Motor neuron (in vitro differentiated cells): ENCODE measurements at regions not wholly inside any gene's neighbourhood (a gene's known extent, or its start where the extent isn't known, plus 50 kb on each side); places are given as distances from the start of the nearest gene placed in this dataset.

Experiments
- ATAC-seq, 8 experiments: fragments of 200-7000 bp; cut with Tn5 transposase; replicated peaks in 6 of 8; 2 replicates each; pipeline ENCODE4 v1.8.0; 2021; ENCODE audit warnings: mild to moderate bottlenecking in 8 of 8, moderate library complexity in 8 of 8
- H3K27ac ChIP-seq, 2 donors: fragments of 250-450 bp; sonication (Bioruptor Pico); 2 replicates each; pipeline ENCODE4 v1.9.0; 2021; ENCODE audit warnings: antibody characterized with exemption in 2 of 2, mild to moderate bottlenecking in 2 of 2, moderate library complexity in 1 of 2
- H3K4me1 ChIP-seq, 2 donors: fragments of 250-450 bp; sonication (Bioruptor Pico); replicated peaks in 1 of 2; 2 replicates each; pipeline ENCODE4 v1.6.1; 2021; ENCODE audit warnings: antibody characterized with exemption in 2 of 2, mild to moderate bottlenecking in 2 of 2, moderate library complexity in 1 of 2
- H3K4me3 ChIP-seq, 5 donors: fragments of 250-450 bp; sonication (Bioruptor Pico); 2 replicates each; pipeline ENCODE4 v1.9.0; 2021; ENCODE audit warnings: antibody characterized with exemption in 5 of 5, mild to moderate bottlenecking in 5 of 5, moderate library complexity in 4 of 5
- WGBS, 10 experiments: fragments of 450-650 bp; shearing (Covaris generic); methylation state at CpG; one replicate each; pipeline ENCODE4 v1.0.0; 2022; 5-methylcytosine and 5-hydroxymethylcytosine counted together
- in situ Hi-C, 9 experiments: fragments of 400-800 bp; cut with MboI; loops; one replicate each; pipeline ENCODE4 v1.15.0; 2021; ENCODE audit warnings: low sequenced_read_pairs in 9 of 9, low pct_unique_long_range_greater_than_20kb in 2 of 9; ENCODE audit not compliant: unreplicated experiment in 9 of 9

- 80% methylated on average over 1 of the region's 2 CpGs; no CpG with 5 or more reads in 9 of the 10 experiments for WGBS, 10 experiments
- in situ Hi-C loops: no loop called here
- H3K4me3 ChIP-seq: no peak overlapping the region
- no peak overlapping the region for H3K27ac ChIP-seq
- H3K4me1 ChIP-seq: no peaks in the 10 kb centered on the region
- ATAC-seq: no peak
These were observed 60.6 kb upstream of the ANTXRL start for GRCh38 chr10:46226232-46226631.

GRCh38 chr10:46226900-46227558 is 59.8 kb upstream of the ANTXRL start:
- in situ Hi-C loops: no loop called here

GRCh38 chr10:46227571-46227935 is 59.2 kb upstream of the ANTXRL start:
- 60 to 88% (median 79%) methylated on average over 1 to 3 of the region's 4 CpGs; no CpG with 5 or more reads in 6 of the 10 experiments for WGBS, 10 experiments
- ATAC-seq: no peak
- Histone ChIP-seq H3K27ac (no peak overlapping the region), H3K4me3 (no peak overlapping the region), H3K4me1 (no peaks in the 10 kb centered on the region)
- in situ Hi-C loops: no loop called here

More at GRCh38 chr10:46226900-46227558, 59.8 kb upstream of the ANTXRL start:
- ATAC-seq: no peak
- Histone ChIP-seq H3K27ac (no peak overlapping the region), H3K4me1 (no peaks in the 10 kb centered on the region), H3K4me3 (no peak overlapping the region)
- 0 to 75% (median 57%) methylated on average over 1 to 7 of the region's 7 CpGs; no CpG with 5 or more reads in 3 of the 10 experiments for WGBS, 10 experiments

GRCh38 chr10:46227936-46228562 is 58.7 kb upstream of the ANTXRL start:
- WGBS, 10 experiments: 17 to 100% (median 75%) methylated on average over 1 to 4 of the region's 6 CpGs; no CpG with 5 or more reads in 7 of the 10 experiments
- Histone ChIP-seq H3K27ac (no peak overlapping the region), H3K4me3 (no peak overlapping the region), H3K4me1 (no peaks in the 10 kb centered on the region)
- in situ Hi-C loops: no loop called here
- peak in 5 of 8 experiments; percentile 30 to 47 (median 42) for ATAC-seq

- ATAC-seq: peak; percentile 82 to 99 (median 98)
- 0 to 67% (median 38%) methylated on average over 1 to 3 of the region's 7 CpGs; no CpG with 5 or more reads in 6 of the 10 experiments for WGBS, 10 experiments
- in situ Hi-C loops: no loop called here
- no peaks in the 10 kb centered on the region for H3K4me1 ChIP-seq
- no peak overlapping the region for H3K27ac ChIP-seq
- H3K4me3 ChIP-seq: no peak overlapping the region
These were observed 58.2 kb upstream of the ANTXRL start for GRCh38 chr10:46228563-46229071.

- no peak overlapping the region for H3K4me3 ChIP-seq
- no peaks in the 10 kb centered on the region for H3K4me1 ChIP-seq
- peak in 3 of 8 experiments; percentile 8 to 25 (median 20) for ATAC-seq
- in situ Hi-C loops: no loop called here
- 0 to 83% (median 33%) methylated on average over 1 to 3 of the region's 3 CpGs; no CpG with 5 or more reads in 5 of the 10 experiments for WGBS, 10 experiments
- no peak overlapping the region for H3K27ac ChIP-seq
These were observed 57.6 kb upstream of the ANTXRL start for GRCh38 chr10:46229144-46229563.

- Histone ChIP-seq H3K27ac (no peak overlapping the region), H3K4me1 (no peaks in the 10 kb centered on the region), H3K4me3 (no peak overlapping the region)
- in situ Hi-C loops: no loop called here
- 4 to 96% (median 84%) methylated on average over 2 to 5 of the region's 5 CpGs for WGBS, 10 experiments
- no peak for ATAC-seq
These were observed 56.2 kb upstream of the ANTXRL start for GRCh38 chr10:46230615-46231014.

GRCh38 chr10:46231087-46231486 is 55.7 kb upstream of the ANTXRL start:
- no peak overlapping the region for H3K27ac ChIP-seq
- H3K4me3 ChIP-seq: no peak overlapping the region
- WGBS, 10 experiments: 17 to 29% methylated on average over 1 of the region's 1 CpG; no CpG with 5 or more reads in 8 of the 10 experiments
- no peak for ATAC-seq
- H3K4me1 ChIP-seq: no peaks in the 10 kb centered on the region
- in situ Hi-C loops: no loop called here

- in situ Hi-C loops: no loop called here
- no peaks in the 10 kb centered on the region for H3K4me1 ChIP-seq
- H3K4me3 ChIP-seq: no peak overlapping the region
- 50 to 86% (median 79%) methylated on average over 1 of the region's 2 CpGs; no CpG with 5 or more reads in 6 of the 10 experiments for WGBS, 10 experiments
- no peak overlapping the region for H3K27ac ChIP-seq
- no peak for ATAC-seq
These were observed 54.7 kb upstream of the ANTXRL start for GRCh38 chr10:46232084-46232483.

GRCh38 chr10:46232666-46233065 is 54.1 kb upstream of the ANTXRL start:
- WGBS, 10 experiments: 0 to 90% (median 80%) methylated on average over 1 to 8 of the region's 9 CpGs; no CpG with 5 or more reads in 1 of the 10 experiments
- no peak for ATAC-seq
- H3K27ac ChIP-seq: no peak overlapping the region
- in situ Hi-C loops: no loop called here
- no peak overlapping the region for H3K4me3 ChIP-seq
- H3K4me1 ChIP-seq: no peaks in the 10 kb centered on the region

- H3K27ac ChIP-seq: no peak overlapping the region
- 0 to 83% (median 33%) methylated on average over 1 to 3 of the region's 3 CpGs; no CpG with 5 or more reads in 3 of the 10 experiments for WGBS, 10 experiments
- H3K4me3 ChIP-seq: no peak overlapping the region
- no peak for ATAC-seq
- H3K4me1 ChIP-seq: no peaks in the 10 kb centered on the region
- in situ Hi-C loops: no loop called here
These were observed 53.6 kb upstream of the ANTXRL start for GRCh38 chr10:46233181-46233580.

GRCh38 chr10:46234026-46234425 is 52.8 kb upstream of the ANTXRL start:
- no peak overlapping the region for H3K27ac ChIP-seq
- 60 to 83% (median 80%) methylated on average over 1 of the region's 3 CpGs; no CpG with 5 or more reads in 7 of the 10 experiments for WGBS, 10 experiments
- no peak for ATAC-seq
- H3K4me3 ChIP-seq: no peak overlapping the region
- no peaks in the 10 kb centered on the region for H3K4me1 ChIP-seq
- in situ Hi-C loops: no loop called here

GRCh38 chr10:46234431-46235060 is 52.3 kb upstream of the ANTXRL start:
- Histone ChIP-seq H3K27ac (no peak overlapping the region), H3K4me3 (no peak overlapping the region), H3K4me1 (no peaks in the 10 kb centered on the region)
- 20 to 80% (median 65%) methylated on average over 1 to 4 of the region's 10 CpGs; no CpG with 5 or more reads in 5 of the 10 experiments for WGBS, 10 experiments
- in situ Hi-C loops: no loop called here
- no peak for ATAC-seq
